AG08396 (cell line): ENCODE measurements at regions not wholly inside any gene's neighbourhood (a gene's known extent, or its start where the extent isn't known, plus 50 kb on each side); places are given as distances from the start of the nearest gene placed in this dataset.

Source experiments
- DNase-seq: peaks from one replicate; pipeline ENCODE4 v3.0.0; 2012; ENCODE audit warnings: low spot score, mixed read lengths

- DNase-seq, result no peak
Measured at GRCh38 chr5:88396751-88397281, 128.2 kb upstream of the TMEM161B start.

GRCh38 chr5:88396000-88396535 lies 127.4 kb upstream of the TMEM161B start:
- no peak for DNase-seq

DNA sequence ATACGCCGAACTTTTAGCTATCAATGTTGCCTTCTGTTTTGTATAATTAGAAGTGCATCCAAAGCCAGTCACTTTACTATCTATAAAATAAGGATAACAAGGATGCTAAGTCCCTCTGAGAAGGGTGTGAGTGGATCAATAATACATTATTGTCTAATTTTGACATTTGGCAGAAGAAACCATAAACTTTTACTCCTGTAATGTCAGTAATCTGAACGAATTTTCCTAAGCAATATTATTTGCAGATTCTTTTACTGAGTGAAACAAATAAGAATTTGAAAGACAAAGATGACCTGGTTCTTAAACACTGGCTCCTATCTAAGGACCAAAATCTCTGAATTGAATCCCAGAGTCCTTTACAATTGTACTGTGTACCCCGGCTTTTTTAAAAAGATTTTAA lies 126.6 kb upstream of the TMEM161B start:
- no peak for DNase-seq

DNA sequence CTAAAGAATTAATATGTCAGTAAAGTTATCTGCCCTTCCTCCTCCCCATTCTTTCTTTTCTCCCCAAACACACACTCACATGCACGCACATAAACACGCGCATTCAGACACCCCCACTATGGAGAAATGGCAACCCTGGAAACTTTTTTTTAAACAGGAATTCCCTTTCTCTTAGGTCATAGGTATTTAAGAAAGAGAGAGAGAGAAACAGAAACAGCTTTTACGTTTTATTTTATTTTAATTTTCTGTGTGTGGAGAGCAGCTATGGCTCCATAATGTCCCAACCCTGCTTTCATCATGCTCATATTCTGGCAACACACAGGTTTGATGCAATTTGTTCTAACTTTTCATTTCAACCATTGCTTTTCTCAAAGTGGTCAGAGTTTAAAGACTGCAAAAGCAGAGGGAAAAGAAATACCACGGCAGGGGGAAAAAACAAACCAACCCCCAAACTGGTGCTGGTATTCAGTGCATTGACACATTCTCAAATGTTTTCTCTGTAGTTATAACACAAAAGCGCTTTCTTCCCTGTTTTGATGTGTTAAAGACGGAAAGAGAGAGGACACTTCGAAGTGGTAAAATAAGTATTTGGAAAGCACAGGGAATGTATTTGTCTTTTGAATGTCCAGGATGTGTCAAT lies 126.0 kb upstream of the TMEM161B start:
- no peak for DNase-seq

DNA sequence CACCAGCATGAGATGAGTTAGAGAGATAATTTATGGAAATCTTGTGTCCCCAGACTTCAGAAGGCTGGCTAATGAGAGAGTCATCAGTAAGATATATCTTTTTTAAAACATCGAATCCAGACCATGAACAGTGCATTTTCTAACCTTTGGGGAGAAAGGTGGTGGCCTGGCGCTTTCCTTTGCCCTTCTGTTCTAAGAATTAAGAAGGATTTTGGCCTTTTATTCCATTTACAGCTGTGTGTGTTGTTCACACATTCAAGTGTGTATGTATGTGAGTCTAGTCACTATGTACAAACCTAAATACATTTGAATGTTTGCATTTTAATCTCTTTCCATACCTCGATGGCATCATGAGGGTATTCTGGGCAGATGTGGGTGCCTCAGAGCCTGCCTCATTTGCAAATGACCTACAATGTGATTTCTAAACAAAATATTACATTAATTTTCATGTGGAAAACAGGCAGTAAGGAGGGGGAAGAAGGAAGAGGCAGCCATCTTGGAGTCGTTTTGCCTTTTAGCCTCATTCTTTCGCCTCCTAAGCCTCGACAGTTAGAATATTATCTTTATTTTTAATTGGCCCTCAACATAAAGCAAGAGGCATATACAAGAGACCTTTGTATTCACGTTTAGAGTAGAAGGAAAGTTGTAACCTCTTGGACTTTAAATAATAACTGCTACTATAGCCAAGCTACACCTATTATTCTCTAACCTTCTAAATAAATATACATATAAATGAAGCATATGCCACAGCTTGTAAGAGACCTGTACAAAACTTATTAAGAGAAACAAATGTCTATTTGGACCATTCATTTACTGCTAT lies 125.3 kb upstream of the TMEM161B start:
- DNase-seq, result no peak

- DNase-seq, result no peak
Measured at GRCh38 chr5:88393042-88393441, 124.4 kb upstream of the TMEM161B start.

DNA sequence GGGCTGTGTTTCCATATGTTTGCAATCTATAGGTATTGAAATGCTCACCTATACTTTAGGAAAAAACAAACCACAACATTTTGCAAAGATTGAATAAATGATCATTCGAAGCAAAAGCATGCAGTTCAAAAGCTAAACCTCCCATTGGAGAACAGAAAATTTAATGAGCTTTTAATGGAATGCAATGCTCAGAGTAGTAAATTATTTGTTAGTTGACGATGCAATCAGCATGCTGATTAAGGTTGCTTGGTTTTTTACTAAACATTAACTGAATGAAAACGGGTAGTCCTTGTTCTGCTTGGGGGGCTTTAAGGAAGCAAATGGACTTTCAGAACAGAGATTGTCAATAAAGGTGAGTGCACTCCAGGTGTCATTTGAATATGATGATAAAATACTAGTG lies 123.3 kb upstream of the TMEM161B start:
- no peak for DNase-seq

GRCh38 chr5:88391116-88391515 lies 122.5 kb upstream of the TMEM161B start:
- DNase-seq, result no peak

DNA sequence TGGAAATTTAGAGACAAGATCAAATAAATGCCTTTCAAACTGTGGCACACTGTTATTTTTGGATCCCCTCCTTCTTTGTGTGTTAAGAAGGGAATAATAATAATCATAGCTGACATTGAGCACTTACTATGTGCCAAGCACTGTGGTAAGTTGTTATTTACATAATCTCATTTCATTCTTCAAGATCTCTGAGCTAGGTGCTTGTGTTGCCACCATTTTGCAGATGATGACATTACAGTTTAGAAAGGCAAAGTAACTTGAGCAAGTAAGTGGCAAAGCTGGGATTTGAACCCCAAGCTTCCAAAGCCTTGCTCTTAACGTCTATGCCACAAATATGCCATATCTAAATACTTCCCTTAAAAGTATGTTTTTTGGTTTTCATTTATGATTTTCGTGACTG lies 121.8 kb upstream of the TMEM161B start:
- DNase-seq, result no peak

DNA sequence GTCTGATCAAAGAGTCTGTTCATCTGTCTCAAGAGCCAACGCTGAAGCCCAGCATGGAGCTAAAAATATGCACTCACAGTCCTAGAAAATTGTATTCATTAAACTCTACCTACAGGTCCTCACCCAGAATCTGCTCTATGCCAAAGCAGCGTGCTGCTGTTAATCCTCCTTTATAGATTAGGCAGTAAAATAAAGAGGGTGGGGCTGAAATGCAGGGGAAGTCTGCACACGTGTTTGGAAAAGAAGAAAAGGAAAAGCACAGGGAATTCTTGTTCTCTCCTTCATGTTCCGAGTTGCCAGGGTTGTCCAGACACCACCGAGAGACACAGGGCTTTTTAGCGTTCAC lies 121.4 kb upstream of the TMEM161B start:
- DNase-seq, result no peak

- no peak for DNase-seq
Measured at GRCh38 chr5:88389338-88390095, 120.9 kb upstream of the TMEM161B start.

GRCh38 chr5:88388476-88389337 lies 120.1 kb upstream of the TMEM161B start:
- DNase-seq, result no peak

- no peak for DNase-seq
Measured at GRCh38 chr5:88384886-88385285, 116.2 kb upstream of the TMEM161B start.

GRCh38 chr5:88380332-88380731 lies 111.7 kb upstream of the TMEM161B start:
- DNase-seq, result no peak

- no peak for DNase-seq
Measured at GRCh38 chr5:88377705-88378656, 109.3 kb upstream of the TMEM161B start.

GRCh38 chr5:88377240-88377639 lies 108.6 kb upstream of the TMEM161B start:
- DNase-seq, result no peak

GRCh38 chr5:88376728-88377127 lies 108.1 kb upstream of the TMEM161B start:
- no peak for DNase-seq

GRCh38 chr5:88374391-88374790 lies 105.7 kb upstream of the TMEM161B start:
- DNase-seq, result no peak

DNA sequence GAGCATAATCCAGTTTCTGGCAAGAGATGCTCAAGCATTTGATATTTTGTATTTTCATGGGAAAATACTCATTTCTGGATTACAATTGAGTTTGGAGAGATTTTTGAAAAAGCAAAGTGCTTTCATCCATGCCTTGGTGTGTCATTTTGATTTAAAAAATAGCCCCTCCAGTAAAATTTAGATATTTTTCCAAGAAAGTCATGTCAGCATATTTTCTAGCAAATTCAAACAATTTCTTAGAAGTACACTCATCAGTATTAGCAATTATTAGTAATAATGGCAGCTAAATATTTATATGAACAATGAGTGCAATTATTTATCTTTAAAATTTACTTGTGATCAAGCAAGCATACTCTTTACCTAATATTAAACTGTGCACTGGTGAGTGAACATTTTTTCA lies 102.2 kb upstream of the TMEM161B start:
- DNase-seq, result no peak

- no peak for DNase-seq
Measured at GRCh38 chr5:88368201-88368600, 99.6 kb upstream of the TMEM161B start.
